GM21526 (cell line): ENCODE measurements at regions not wholly inside any gene's neighbourhood (a gene's known extent, or its start where the extent isn't known, plus 50 kb on each side); places are given as distances from the start of the nearest gene placed in this dataset.
"Not testable (repeated sequence)": the region's sequence is repeated elsewhere in the genome, so short reads cannot be mapped to it uniquely, and the experiment has no call there.

Experiments
- ATAC-seq: cut with Tn5 transposase; IDR thresholded peaks from one replicate; pipeline ENCODE4 v1.9.1; 2021; ENCODE audit warnings: moderate library complexity; ENCODE audit not compliant: unreplicated experiment, low FRiP score

GRCh38 chr11:133653336-133653735 lies 121.0 kb upstream of the OPCML start:
- no peak for ATAC-seq

GRCh38 chr11:133650082-133650481 lies 117.8 kb upstream of the OPCML start:
- ATAC-seq = no peak

- no peak for ATAC-seq
Observed at GRCh38 chr11:133649040-133649439, 116.7 kb upstream of the OPCML start.

- no peak for ATAC-seq
Observed at GRCh38 chr11:133639408-133639807, 107.1 kb upstream of the OPCML start.

GRCh38 chr11:133638921-133639320 lies 106.6 kb upstream of the OPCML start:
- ATAC-seq = no peak

GRCh38 chr11:133636711-133637355 lies 104.5 kb upstream of the OPCML start:
- no peak for ATAC-seq

- no peak for ATAC-seq
Observed at GRCh38 chr11:133635244-133635739, 103.0 kb upstream of the OPCML start.

GRCh38 chr11:133628371-133628770 lies 96.1 kb upstream of the OPCML start:
- ATAC-seq = not testable (repeated sequence)

- no peak for ATAC-seq
Observed at GRCh38 chr11:133621611-133622010, 89.3 kb upstream of the OPCML start.

GRCh38 chr11:133619973-133620372 lies 87.7 kb upstream of the OPCML start:
- ATAC-seq = no peak

- no peak for ATAC-seq
Observed at GRCh38 chr11:133619397-133619796, 87.1 kb upstream of the OPCML start.

- no peak for ATAC-seq
Observed at GRCh38 chr11:133618544-133618943, 86.2 kb upstream of the OPCML start.

- no peak for ATAC-seq
Observed at GRCh38 chr11:133608496-133608895, 76.2 kb upstream of the OPCML start.

- ATAC-seq = no peak
Observed at GRCh38 chr11:133606124-133606523, 73.8 kb upstream of the OPCML start.

- no peak for ATAC-seq
Observed at GRCh38 chr11:133605482-133605881, 73.2 kb upstream of the OPCML start.

- no peak for ATAC-seq
Observed at GRCh38 chr11:133601641-133602040, 69.3 kb upstream of the OPCML start.

- ATAC-seq = no peak
Observed at GRCh38 chr11:133600786-133601185, 68.5 kb upstream of the OPCML start.

- no peak for ATAC-seq
Observed at GRCh38 chr11:133600306-133600705, 68.0 kb upstream of the OPCML start.

- ATAC-seq = no peak
Observed at GRCh38 chr11:133598906-133599305, 66.6 kb upstream of the OPCML start.

- no peak for ATAC-seq
Observed at GRCh38 chr11:133597236-133597635, 64.9 kb upstream of the OPCML start.

- ATAC-seq = no peak
Observed at GRCh38 chr11:133595998-133596590, 63.8 kb upstream of the OPCML start.

GRCh38 chr11:133593036-133593435 lies 60.7 kb upstream of the OPCML start:
- no peak for ATAC-seq
